ENCODE measurements at regions not wholly inside any gene's neighbourhood (a gene's known extent, or its start where the extent isn't known, plus 50 kb on each side); places are given as distances from the start of the nearest gene placed in this dataset.

DNA sequence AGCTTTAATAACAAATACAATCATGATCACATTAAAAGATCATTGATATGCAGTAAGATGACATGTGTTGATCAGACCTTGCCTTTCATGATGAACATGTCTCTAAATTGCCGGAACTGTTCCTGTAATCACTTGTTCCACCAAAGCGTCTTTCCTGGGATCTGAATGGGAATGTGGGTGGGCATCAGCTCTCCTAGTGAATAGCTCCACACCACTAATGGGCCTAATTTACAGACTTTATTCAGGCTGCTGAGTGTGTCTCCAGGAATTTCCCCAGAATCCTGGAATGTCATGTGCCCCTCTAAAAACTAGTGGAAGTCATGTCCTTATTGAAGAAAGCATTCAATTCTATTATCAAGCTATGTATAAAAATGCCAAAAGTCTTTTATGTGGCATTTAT lies 765.1 kb upstream of the CTNND2 start:
- no peak for TF ChIP-seq POLR2A (IDR thresholded peaks at IDR 0.05)
- TF ChIP-seq, protein P1, sequence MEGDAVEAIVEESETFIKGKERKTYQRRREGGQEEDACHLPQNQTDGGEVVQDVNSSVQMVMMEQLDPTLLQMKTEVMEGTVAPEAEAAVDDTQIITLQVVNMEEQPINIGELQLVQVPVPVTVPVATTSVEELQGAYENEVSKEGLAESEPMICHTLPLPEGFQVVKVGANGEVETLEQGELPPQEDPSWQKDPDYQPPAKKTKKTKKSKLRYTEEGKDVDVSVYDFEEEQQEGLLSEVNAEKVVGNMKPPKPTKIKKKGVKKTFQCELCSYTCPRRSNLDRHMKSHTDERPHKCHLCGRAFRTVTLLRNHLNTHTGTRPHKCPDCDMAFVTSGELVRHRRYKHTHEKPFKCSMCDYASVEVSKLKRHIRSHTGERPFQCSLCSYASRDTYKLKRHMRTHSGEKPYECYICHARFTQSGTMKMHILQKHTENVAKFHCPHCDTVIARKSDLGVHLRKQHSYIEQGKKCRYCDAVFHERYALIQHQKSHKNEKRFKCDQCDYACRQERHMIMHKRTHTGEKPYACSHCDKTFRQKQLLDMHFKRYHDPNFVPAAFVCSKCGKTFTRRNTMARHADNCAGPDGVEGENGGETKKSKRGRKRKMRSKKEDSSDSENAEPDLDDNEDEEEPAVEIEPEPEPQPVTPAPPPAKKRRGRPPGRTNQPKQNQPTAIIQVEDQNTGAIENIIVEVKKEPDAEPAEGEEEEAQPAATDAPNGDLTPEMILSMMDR (IDR thresholded peaks at IDR 0.05): no peak

All from Peyer's patch (tissue), 4 donors.